SH-SY5Y (cell line): ENCODE measurements at regions not wholly inside any gene's neighbourhood (a gene's known extent, or its start where the extent isn't known, plus 50 kb on each side); places are given as distances from the start of the nearest gene placed in this dataset.

Source experiments
- GATA2 ChIP-seq: IDR thresholded peaks from 2 replicates; pipeline ENCODE4 v1.6.1; 2011; ENCODE audit warnings: mild to moderate bottlenecking, low read depth, low read length
- GATA3 ChIP-seq: IDR thresholded peaks from 2 replicates; pipeline ENCODE4 v1.6.1; 2011; ENCODE audit warnings: low read depth, mild to moderate bottlenecking, low read length, moderate library complexity

GRCh38 chr1:238964631-238965030 lies 421.7 kb upstream of the CHRM3 start:
- TF ChIP-seq GATA2 (no peak), GATA3 (no peak)
